HepG2 (cell line): ENCODE measurements at regions not wholly inside any gene's neighbourhood (a gene's known extent, or its start where the extent isn't known, plus 50 kb on each side); places are given as distances from the start of the nearest gene placed in this dataset.

Experiments used
- CBFB ChIP-seq: sonication (generic); formaldehyde crosslinking; IDR thresholded peaks from 2 replicates; pipeline ENCODE4 v1.4.0; 2020; ENCODE audit warnings: missing genetic modification reagents
- CREB1 ChIP-seq, 2 experiments: fragments of 450-650 bp in 1 of 2; IDR thresholded peaks; 2 replicates each; pipeline ENCODE4 v1.6.1; 2016 to 2017; ENCODE audit warnings: control low read depth in 1 of 2, mild to moderate bottlenecking in 1 of 2, missing compliant biosample characterization in 1 of 2, missing genetic modification characterization in 1 of 2
- GATA4 ChIP-seq: sonication (generic); IDR thresholded peaks from 2 replicates; pipeline ENCODE4 v1.6.1; 2016; ENCODE audit warnings: antibody characterized with exemption, low read depth, borderline replicate concordance
- HCFC1 ChIP-seq: fragments of 150-350 bp; IDR thresholded peaks from 2 replicates; pipeline ENCODE4 v1.6.1; 2014; ENCODE audit warnings: low read depth, low read length
- MEIS2 ChIP-seq: sonication (generic); formaldehyde crosslinking; IDR thresholded peaks from 2 replicates; pipeline ENCODE4 v1.9.0; 2021; ENCODE audit warnings: mild to moderate bottlenecking, missing genetic modification reagents
- NCOA2 ChIP-seq: sonication (generic); formaldehyde crosslinking; IDR thresholded peaks from 2 replicates; pipeline ENCODE4 v1.8.0; 2022; ENCODE audit warnings: inconsistent platforms
- NR0B2 ChIP-seq: sonication (generic); formaldehyde crosslinking; IDR thresholded peaks from 2 replicates; pipeline ENCODE4 v1.4.0; 2020; ENCODE audit warnings: mild to moderate bottlenecking, missing genetic modification reagents
- SAP130 ChIP-seq: IDR thresholded peaks from 2 replicates; pipeline ENCODE4 v1.6.1; 2016; ENCODE audit warnings: low read depth
- TFDP1 ChIP-seq: IDR thresholded peaks from 2 replicates; pipeline ENCODE4 v1.6.1; 2016; ENCODE audit warnings: missing compliant biosample characterization, missing genetic modification reagents, borderline replicate concordance
- ZBED4 ChIP-seq: sonication (generic); formaldehyde crosslinking; IDR thresholded peaks from 2 replicates; pipeline ENCODE4 v1.4.0; 2020; ENCODE audit warnings: missing genetic modification reagents, borderline replicate concordance
- ZBTB7A ChIP-seq: sonication (generic); formaldehyde crosslinking; IDR thresholded peaks from 2 replicates; pipeline ENCODE4 v1.8.0; 2022; ENCODE audit warnings: mild to moderate bottlenecking, missing genetic modification reagents
- ZNF20 ChIP-seq: sonication (generic); formaldehyde crosslinking; IDR thresholded peaks from 2 replicates; pipeline ENCODE4 v1.4.0; 2020; ENCODE audit warnings: mild to moderate bottlenecking, moderate library complexity, missing genetic modification reagents
- ZNF496 ChIP-seq: sonication (generic); formaldehyde crosslinking; IDR thresholded peaks from 2 replicates; pipeline ENCODE4 v1.8.1; 2023; ENCODE audit warnings: mild to moderate bottlenecking, moderate library complexity, missing genetic modification reagents; ENCODE audit not compliant: insufficient replicate concordance
- ZNF513 ChIP-seq: sonication (generic); formaldehyde crosslinking; conservative IDR thresholded peaks from 2 replicates; pipeline ENCODE4 v1.5.0; 2020; ENCODE audit warnings: missing genetic modification reagents
- ZNF589 ChIP-seq: sonication (generic); formaldehyde crosslinking; conservative IDR thresholded peaks from 2 replicates; pipeline ENCODE4 v1.8.0; 2022; ENCODE audit warnings: mild to moderate bottlenecking, moderate library complexity, missing genetic modification reagents

GRCh38 chr7:21251151-21251800 is 176.6 kb upstream of the SP4 start (continued):
- no peak for TF ChIP-seq ZBED4 (CRISPR knock-in tag)
- no peak for TF ChIP-seq GATA4
- no peak for TF ChIP-seq ZNF513 (CRISPR knock-in tag)
- no peak for TF ChIP-seq ZNF496
- no peak for TF ChIP-seq NCOA2
- TF ChIP-seq SAP130: no peak
- no peak for TF ChIP-seq ZNF20 (CRISPR knock-in tag)
- TF ChIP-seq TFDP1 (CRISPR knock-in tag): no peak
- TF ChIP-seq ZNF589 (CRISPR knock-in tag): no peak
- TF ChIP-seq CBFB (CRISPR knock-in tag): no peak
- TF ChIP-seq MEIS2 (CRISPR knock-in tag): no peak
- TF ChIP-seq CREB1 (IDR thresholded peaks at IDR 0.05): peak; percentile 81
- TF ChIP-seq CREB1 (CRISPR knock-in tag; IDR thresholded peaks at IDR 0.05): no peak; the same call in 1 of the 2 replicates
- no peak for TF ChIP-seq ZBTB7A (CRISPR knock-in tag)
- no peak for TF ChIP-seq NR0B2 (CRISPR knock-in tag)
- TF ChIP-seq HCFC1: no peak
